NOMO-1 treated with DMSO at 0.1 percent for 48 hours (cell line): ENCODE measurements at regions not wholly inside any gene's neighbourhood (a gene's known extent, or its start where the extent isn't known, plus 50 kb on each side); places are given as distances from the start of the nearest gene placed in this dataset.

ENCODE experiments used
- DNase-seq: peaks from one replicate; lab custom pipeline; 2025; ENCODE audit not compliant: unreplicated experiment; lab: John Stamatoyannopoulos, UW

DNA sequence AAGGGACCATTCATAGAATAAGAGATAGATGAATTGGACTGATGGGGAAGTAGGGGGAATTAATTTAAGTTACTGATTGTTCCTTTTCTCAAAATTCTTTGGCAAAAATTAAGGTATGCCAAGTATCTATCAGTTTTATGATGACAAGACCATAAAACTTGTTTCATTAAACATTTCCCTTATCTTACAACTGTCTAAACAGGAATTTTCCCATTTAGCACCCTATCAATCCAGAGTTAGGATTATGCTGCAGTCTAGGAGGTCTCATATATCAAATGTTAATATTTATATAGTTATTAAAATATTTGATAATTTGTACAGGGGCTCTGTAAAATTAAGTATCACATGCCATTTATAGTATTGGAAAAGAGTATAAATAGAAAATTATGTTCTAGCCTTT is 51.5 kb upstream of the ARID1B start:
- no peak for DNase-seq

DNA sequence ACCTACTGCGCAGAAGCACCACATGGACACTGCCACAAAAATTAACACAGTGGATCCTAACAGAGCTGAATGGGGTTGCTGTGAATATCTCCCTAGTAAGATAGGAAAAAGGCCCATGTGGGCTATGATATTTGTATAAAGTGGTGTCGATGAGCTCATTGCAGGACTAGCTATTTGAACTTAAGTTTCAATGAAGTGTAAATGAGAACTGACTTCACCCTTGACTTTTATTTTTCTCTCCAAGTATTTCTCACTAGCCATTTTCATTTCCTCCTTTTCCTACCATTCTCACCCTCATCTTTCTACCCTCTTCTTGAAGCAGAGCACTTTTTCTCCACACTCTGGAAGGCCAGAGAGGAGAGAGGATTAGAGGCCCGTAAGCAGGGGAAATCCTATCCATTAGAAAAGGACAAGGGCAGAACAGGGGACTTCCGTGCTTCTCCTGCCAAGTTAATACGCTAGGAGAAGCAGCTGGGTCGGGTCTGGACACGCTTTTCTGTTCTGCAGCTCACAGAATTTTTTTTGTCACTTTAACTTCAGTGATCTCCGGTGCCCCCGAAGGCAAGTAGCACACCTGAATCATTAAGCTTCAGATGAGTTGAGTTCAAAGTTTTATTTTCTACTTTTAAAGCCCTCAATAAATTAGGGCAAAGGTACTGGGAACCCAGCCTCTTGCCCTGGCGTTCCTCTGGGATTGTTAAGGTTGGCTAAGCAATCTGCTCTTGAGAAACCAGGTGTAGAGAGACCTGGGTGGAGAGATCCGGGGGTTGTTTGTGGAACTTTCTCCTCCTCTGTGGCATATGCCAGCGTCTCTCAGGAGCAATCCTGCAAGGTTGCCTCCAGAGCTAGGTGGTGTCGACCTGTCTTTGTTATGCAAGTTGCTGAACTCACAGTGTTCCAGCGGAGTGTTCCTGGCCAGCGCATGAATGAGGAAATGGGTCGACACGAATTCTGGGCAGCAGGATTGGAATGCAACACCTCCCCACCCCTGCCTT is 56.2 kb upstream of the ARID1B start:
- peak; percentile 46 for DNase-seq

DNA sequence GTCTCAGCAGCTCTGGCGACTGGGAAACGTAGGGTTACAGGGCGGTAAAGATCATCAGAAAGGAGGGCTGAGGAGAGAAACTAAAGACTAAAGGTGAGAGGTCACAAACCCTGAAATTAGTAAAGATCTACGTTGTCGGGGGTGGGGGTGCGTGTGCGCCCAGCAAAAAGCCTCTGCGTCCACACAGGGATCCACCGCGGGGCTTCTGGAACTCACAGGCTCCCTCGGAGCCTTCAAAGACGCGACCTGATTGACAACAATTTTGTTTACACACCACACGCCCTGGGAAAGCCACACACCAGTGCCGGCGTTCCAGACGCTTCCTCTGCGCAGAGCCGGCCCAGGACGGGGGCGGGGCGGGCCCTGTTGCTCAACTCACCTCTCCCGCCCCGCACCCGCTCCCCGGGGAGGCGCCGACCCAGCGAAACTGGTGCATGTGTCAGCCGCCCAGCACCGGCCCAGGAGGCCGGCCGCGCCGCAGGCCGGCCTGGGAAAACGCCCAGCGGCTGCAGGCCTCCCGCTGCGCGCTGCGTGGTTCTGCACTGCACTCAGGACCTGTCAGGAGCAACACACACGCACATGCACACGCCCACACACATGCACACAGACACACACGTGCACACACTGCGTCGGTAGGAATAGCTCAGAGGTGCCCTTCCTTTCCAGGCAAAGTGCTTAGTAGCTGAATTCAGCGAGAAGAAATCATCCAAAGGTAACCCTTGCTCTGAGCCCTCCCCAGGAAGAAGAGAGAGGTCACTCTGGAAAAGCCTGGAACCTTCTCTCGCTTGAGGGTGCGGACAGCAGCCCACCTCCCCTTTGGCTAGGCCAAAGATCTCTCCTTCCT is 57.2 kb upstream of the ARID1B start:
- DNase-seq, result peak; percentile 66

DNA sequence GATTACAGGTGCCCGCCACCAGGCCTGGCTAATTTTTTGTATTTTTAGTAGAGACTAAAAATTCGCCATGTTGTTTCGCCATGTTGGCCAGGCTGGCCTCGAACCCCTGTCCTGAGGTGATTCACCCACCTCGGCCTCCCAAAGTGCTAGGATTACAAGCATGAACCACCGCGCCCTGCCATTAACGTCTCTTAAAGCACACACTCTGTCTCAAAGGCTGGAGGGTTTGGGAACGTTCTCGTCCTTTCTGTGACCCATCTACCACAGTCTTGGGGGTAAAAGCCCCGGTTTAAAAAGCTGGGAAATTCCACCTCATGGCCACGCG is 57.8 kb upstream of the ARID1B start:
- no peak for DNase-seq

DNA sequence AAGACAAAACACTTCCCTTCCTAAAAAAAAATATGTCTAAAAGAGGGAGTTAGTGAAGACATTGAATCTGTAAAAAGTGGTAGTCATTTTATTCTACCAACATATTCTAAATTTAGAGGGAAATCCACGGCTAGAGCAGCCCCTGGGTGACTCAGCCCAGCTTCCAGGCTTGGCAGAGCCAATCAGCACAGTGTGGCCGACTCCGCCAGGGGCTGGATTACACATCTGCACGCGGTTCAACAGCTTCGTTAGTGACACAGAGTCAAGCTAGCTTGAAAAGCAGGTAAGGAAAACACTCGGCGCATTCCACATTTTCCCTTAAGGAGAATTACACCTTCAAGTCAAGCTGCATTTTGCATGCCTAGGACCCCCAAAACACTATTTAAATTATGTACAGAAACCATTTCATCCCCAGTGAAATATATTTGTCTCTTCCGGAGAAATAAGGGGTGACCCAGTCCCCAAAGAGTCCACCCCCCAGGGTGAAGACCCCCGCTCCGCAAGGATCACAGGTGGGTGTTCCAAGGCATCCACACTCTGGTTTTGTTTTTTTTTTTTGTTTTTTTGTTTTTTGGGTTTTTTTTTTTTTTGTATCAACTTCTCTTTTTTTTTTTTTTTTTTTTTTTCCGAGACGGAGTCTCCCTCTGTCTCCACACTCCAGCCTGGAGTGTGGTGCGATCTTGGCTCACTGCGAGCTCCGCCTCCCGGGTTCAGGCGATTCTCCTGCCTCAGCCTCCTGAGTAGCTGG is 58.4 kb upstream of the ARID1B start:
- DNase-seq, result peak; percentile 85

DNA sequence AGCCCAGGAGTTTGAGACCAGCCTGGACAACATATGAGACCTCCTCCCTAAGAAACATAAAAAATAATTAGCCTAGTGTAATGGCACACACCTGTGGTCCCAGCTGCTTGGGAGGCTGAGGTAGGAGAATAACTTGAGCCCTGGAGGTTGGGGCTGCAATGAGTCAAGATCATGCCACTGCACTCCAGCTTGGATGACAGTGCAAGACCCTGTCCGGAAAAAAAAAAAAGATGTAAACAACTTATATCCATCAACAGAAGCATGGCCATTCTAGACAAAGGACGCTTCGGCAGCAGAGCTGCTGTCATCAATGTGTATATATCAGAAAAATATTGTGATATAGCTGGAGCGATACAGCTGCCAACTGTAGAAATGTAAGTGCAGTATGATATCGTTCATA is 59.6 kb upstream of the ARID1B start:
- DNase-seq, result no peak

DNA sequence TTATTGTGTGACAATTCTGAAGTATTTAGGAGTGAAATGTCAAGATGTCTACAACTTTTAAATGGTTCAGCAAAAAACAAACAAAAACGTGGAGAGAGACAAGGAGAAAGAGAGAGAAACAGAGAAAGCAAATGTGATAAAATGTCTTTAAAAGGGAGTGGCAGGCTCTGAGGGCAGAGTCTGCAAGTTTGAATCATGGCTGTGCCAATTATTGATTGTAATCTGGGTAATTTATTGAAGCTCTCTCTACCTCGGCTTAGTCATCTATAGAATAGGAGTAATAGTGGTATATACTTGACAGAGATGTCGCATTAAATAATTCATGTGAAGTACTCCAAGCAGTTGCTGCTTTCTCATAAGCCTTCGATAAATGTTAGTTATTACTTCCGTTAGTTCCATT is 61.3 kb upstream of the ARID1B start:
- DNase-seq, result no peak

DNA sequence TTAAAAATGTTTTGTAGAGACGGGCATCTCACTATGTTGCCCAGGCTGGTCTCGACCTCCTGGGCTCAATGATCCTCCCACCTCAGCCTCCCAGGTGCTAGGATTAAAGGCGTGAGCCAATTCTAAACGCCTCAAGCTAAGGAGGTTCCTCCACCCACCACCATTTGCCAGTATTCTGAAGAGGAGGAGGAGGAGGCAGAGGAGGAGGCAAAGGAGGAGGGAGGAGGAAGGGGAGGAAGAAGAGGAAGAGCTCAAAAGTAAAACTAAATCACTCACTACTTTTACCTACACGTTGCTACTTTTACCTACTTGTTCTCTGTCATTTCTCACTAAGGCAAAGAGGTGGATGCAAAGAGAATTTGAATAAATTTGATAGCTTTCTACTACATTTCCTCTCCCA is 63.6 kb upstream of the ARID1B start:
- no peak for DNase-seq

DNA sequence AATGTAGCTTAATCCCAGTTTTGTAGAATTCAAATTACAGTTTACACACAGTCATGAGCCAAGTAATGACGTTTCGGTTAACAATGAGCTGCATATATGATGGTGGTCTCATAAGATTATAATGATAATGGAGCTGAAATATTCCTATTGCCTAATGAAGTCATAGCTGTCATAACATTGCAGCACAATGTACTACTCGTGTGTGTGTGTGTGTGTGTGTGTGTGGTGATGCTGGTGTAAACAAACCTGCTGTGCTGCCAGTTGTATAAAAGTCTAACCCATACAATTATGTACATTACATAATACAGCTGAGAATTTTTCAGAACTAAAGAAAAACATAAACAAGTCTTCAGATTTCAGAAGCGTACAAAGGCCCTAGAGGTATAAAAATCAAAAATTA is 66.7 kb upstream of the ARID1B start:
- DNase-seq, result no peak

DNA sequence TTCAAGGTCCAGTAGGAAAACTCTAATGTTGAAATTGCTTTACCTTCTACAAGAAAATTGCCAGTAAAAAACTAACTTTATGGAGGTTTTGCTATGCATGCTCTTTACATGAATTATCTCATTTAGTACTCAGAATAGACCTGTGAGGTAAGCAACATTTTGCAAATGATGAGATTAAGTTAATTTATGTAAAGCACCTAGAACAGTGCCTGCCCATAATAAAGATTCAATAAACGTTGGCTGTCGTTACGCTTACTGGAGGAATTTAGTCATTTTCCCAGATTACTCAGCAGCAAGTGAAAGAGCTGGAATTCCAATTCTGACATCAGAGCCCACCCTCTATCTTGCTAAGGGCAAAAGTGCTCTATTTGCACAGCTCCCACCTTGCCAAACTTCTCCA is 69.4 kb upstream of the ARID1B start:
- no peak for DNase-seq

DNA sequence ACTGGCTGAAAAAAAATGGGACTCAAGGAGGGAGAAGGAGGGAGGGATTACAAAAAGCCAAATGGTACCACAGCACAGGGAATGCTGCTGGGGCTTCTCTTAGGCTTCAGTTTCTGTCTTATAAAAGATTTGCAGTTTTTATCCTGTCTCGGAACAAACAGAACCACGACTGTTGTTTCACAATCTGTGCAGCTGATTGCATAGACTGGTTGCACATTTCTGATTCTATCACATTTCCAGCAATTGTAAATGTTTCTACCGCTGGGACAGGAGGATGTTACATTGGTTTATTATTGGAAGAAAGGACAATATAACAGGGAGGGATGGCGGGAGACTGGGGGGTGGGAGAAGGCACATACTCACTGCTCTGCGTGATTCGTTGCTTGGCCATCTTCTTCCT is 73.5 kb upstream of the ARID1B start:
- no peak for DNase-seq

DNA sequence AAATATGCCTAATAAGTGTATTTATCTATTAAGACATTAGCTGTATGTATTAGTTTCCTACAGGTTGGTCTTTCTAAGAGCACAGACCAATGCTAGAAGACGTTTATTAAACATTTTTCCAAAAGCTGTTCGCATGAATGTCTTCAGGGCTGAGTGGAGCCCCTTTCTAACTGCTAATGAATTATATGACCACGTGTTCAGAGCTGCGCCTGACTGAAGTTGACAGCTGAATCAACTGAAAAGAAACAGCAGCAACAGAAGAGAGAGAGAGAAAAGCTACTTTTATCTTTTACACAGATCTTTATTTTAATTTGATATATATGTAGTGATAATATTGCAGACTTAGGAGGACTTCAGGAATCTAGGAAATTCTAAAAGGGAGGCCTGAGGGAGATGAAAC is 75.2 kb upstream of the ARID1B start:
- no peak for DNase-seq

DNA sequence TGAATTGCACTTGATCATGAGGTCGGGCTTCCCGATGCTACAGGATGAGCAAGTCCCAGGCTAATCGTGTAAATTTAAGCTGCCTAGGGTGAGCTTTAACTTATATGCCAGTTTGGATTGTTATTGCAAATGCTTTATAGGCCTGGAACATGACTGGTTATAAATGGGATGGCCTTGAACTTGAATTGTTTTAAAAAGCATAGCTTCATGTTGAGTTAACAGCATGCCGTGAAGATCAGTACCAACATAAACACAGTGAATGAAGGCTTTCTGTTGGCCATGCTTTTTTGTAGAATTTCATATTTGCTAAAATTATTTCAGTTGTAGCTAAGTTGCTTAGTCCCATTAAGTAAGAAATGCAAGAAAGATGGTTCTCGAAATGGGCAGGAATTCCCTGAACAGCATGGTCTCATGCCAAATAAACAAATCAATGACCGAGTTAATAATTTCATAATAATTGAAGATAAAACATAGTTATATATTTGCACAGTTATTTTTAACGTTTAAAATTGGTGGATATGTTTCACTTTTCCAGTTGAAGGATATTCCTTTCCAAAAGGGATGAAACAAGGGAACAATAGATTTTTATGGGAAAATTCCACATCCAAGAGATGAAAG is 76.6 kb upstream of the ARID1B start:
- no peak for DNase-seq

DNA sequence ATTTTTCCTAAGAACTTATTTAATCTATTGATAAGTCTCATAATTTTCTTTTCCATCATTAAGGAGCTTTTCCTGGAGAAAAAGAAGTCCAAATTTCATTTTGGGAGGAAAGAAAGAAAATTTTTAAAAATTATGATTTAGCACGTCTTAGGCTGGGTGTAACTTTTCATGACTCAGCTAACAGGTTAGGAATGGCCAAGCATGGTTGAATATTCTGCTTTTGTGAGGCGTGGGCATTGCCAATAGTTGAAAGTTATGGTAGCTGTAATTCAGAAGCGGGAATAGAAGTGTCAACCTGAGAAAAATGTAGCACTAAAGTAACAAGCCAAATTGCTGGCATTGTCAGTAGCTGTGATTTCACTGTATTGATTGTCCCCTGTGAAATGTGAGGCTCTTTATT is 77.2 kb upstream of the ARID1B start:
- no peak for DNase-seq

DNA sequence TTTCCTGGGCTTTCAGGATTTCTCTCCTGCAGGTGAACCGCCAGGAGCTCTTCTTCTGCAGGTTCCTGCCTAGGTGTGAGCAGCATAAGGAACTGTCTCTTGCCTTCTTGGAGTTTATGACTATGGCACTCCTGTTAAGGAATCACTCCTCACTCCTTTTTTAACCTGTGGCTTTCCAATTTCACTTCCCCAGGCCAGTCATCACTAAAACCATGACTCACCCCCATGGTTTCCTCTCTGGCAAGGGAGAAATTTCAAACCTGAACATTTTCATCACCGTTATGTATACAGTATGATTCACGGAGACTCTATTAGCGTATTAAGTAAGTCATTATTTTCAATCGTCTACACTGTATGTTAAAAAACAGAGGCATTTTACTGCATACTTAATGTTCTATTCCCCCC is 78.2 kb upstream of the ARID1B start:
- no peak for DNase-seq

DNA sequence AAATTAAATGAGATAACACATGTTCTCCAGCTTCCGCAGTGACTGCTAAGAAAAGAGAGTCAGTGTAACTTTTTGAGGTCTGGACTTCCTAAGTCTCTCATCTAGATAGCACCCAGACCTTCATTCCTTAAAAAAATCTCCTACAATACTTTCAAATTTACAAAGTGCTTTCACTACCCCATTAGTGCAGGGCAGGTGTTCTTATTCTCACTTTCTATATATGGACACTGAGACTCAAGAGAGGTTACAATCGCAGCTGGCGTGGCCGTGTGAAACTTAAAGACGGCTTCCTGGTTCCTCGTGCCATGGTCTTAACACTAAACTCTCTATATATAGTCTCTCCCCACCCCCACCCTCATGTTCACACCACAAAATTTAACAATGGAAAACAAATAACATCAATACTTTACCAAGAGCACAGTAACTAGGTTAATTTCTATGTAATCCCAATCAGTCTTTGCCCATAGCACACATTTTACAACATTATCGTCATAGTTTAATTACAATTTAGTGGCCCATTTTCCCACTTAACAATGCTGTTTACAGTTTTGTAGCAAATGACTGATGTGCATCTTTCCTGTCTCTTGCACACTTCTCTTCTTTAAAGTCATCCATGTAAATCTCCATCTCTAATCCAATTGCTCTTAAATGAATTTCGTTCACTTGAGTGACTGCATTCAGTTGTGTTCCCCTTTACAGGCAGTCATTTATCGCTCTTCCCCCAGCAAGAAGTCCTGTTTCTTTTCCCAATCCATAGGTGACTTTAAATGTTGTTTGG is 78.8 kb upstream of the ARID1B start:
- DNase-seq, result no peak

DNA sequence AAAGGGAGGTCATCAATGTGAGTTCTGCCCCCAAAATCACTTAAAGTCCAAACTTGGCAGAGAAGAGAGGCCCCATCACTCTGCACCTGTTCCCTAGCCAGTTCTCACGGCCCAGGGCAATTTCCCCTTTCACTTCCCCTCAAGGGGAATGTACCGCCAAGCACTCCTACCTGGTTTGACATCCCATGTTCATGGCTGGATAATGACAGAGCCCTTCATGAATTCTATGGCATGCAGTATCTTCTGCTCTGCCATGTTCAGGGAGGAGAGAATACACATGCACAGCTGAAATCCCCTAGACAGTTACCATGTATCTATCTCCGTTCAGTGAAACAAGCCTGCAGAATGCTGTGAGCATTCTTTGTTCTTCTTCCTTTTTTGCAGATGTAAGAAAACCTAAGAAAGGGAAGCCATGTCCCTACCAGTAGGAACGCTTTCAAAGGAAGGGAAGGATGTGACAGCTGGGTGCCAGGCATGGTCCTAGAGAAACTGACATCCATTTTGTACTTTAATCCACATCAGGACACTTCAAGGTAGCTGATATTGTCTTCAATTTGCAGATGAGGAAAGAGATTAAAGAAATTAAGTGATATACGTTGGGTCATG is 79.8 kb upstream of the ARID1B start:
- peak; percentile 46 for DNase-seq

DNA sequence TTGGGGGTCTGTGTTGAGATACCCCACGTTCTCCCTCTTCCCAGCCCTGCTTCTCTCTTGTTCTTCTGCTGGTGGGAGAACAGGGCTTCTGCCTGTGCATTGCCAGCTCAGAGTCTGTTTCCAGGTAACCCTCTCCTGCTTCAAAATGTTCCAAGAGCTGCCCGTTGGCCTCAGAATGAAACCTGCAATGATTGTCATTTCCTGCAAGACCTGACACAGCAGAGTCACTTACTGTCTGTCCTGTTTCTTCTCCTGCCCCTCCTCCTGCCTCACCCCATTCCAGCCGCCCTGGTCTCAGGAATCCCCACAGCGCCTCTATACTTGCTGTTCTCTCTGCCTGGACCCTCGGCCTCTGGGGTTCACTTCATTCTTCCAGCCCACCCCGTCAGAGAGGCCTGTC is 81.4 kb upstream of the ARID1B start:
- no peak for DNase-seq

DNA sequence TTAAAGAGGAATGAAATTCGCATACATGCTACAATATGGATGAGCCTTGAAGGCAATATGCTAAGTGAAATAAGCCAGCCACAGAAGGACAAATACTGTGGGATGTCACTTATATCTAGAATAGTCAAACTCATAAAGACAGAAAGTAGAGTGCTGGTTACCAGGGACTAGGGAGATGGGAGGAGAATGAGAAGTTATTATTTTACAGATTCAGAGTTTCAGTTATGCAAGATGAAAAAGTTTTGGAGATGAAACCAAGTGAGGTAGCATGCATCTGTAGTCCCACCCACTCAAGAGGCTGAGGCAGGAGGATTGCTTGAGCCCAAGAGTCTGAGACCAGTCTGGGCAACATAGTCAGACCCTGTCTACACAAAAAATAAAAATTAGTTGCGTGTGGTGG is 82.5 kb upstream of the ARID1B start:
- no peak for DNase-seq

DNA sequence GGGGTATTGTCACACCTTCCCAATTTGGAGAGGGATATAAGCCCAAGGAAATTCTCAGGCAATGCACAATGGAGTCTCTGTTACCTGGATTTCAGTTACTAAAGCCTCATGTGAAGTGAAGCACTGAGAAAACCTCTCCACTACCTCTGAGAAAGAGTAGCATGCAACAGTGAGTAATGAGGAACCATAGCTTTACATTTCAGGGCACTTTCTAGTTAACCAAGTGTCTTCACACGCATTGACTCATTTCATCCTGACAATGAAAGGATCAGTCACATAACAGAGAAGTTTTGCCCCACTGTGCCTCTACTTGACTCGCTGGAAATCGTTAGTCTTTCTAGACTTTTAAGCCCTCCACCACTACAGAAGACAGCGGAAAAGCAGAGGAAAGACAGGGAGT is 86.2 kb upstream of the ARID1B start:
- no peak for DNase-seq
